ENCODE measurements at regions not wholly inside any gene's neighbourhood (a gene's known extent, or its start where the extent isn't known, plus 50 kb on each side); places are given as distances from the start of the nearest gene placed in this dataset.

GRCh38 chr2:79355569-79355968, 157.3 kb upstream of the CTNNA2 start:
- no peak for DNase-seq (ENCODE audit: low read depth)

- DNase-seq (ENCODE audit: low read depth), result no peak
Observed at GRCh38 chr2:79327460-79327859, 167.9 kb upstream of the REG3A start.

GRCh38 chr2:79320871-79321270, 161.3 kb upstream of the REG3A start:
- no peak for DNase-seq (ENCODE audit: low read depth)

GRCh38 chr2:79294994-79295393, 135.4 kb upstream of the REG3A start:
- DNase-seq (ENCODE audit: low read depth), result no peak

GRCh38 chr2:79292958-79293315, 133.4 kb upstream of the REG3A start:
- no peak for DNase-seq (ENCODE audit: low read depth)

GRCh38 chr2:79292239-79292957, 132.8 kb upstream of the REG3A start:
- DNase-seq (ENCODE audit: low read depth), result no peak

- DNase-seq (ENCODE audit: low read depth), result no peak
Observed at GRCh38 chr2:79275863-79276262, 116.3 kb upstream of the REG3A start.

- DNase-seq (ENCODE audit: low read depth), result no peak
Observed at GRCh38 chr2:79275197-79275596, 115.6 kb upstream of the REG3A start.

- no peak for DNase-seq (ENCODE audit: low read depth)
Observed at GRCh38 chr2:79272616-79273015, 113.1 kb upstream of the REG3A start.

- DNase-seq (ENCODE audit: low read depth), result no peak
Observed at GRCh38 chr2:79271456-79271855, 111.9 kb upstream of the REG3A start.

GRCh38 chr2:79260848-79261247, 101.3 kb upstream of the REG3A start:
- DNase-seq (ENCODE audit: low read depth), result no peak

- DNase-seq (ENCODE audit: low read depth), result no peak
Observed at GRCh38 chr2:79259959-79260358, 100.4 kb upstream of the REG3A start.

GRCh38 chr2:79259296-79259695, 99.7 kb upstream of the REG3A start:
- DNase-seq (ENCODE audit: low read depth), result no peak

- DNase-seq (ENCODE audit: low read depth), result no peak
Observed at GRCh38 chr2:79253243-79253774, 93.8 kb upstream of the REG3A start.

GRCh38 chr2:79250656-79251055, 91.1 kb upstream of the REG3A start:
- no peak for DNase-seq (ENCODE audit: low read depth)

GRCh38 chr2:79248776-79249175, 89.2 kb upstream of the REG3A start:
- no peak for DNase-seq (ENCODE audit: low read depth)

GRCh38 chr2:79235135-79235534, 75.6 kb upstream of the REG3A start:
- no peak for DNase-seq (ENCODE audit: low read depth)

- no peak for DNase-seq (ENCODE audit: low read depth)
Observed at GRCh38 chr2:79223539-79223938, 64.0 kb upstream of the REG3A start.

- DNase-seq (ENCODE audit: low read depth), result peak; percentile 5
Observed at GRCh38 chr2:79219383-79219988, 59.9 kb upstream of the REG3A start.

GRCh38 chr2:79210274-79210917, 50.8 kb upstream of the REG3A start:
- DNase-seq (ENCODE audit: low read depth), result no peak
